PC-9 (cell line): ENCODE measurements at regions not wholly inside any gene's neighbourhood (a gene's known extent, or its start where the extent isn't known, plus 50 kb on each side); places are given as distances from the start of the nearest gene placed in this dataset.

ENCODE experiments used
- CTCF ChIP-seq: fragments of 200-600 bp; sonication (generic); conservative IDR thresholded peaks from 2 replicates; pipeline ENCODE4 v1.6.1; 2017; ENCODE audit warnings: mixed run types, antibody characterized with exemption, mild to moderate bottlenecking, moderate library complexity
- EZH2 ChIP-seq: fragments of 200-600 bp; sonication (generic); IDR thresholded peaks from 2 replicates; pipeline ENCODE4 v1.8.0; 2017; ENCODE audit warnings: antibody characterized with exemption, low read depth

- no peak for TF ChIP-seq CTCF
- TF ChIP-seq EZH2, result no peak
These were observed 56.6 kb downstream of the HLA-G start for GRCh38 chr6:29884261-29884660.
